ENCODE measurements at regions not wholly inside any gene's neighbourhood (a gene's known extent, or its start where the extent isn't known, plus 50 kb on each side); places are given as distances from the start of the nearest gene placed in this dataset.

- Histone ChIP-seq H3K36me3 (ENCODE audit: control insufficient read depth in 1 of 2, insufficient read depth in 2 of 2, low read length in 2 of 2) (no peaks in the 10 kb centered on the region), H3K9ac (ENCODE audit: low read depth in 1 of 2, low read length in 2 of 2) (no peak overlapping the region), H3K4me3 (ENCODE audit: low read depth in 1 of 2, low read length in 2 of 2) (no peak overlapping the region), H3K27me3 (ENCODE audit: control insufficient read depth in 1 of 2, insufficient read depth in 2 of 2, low read length in 2 of 2) (no peaks in the 10 kb centered on the region), H3K4me1 (ENCODE audit: control insufficient read depth in 1 of 2, insufficient read depth in 2 of 2, low read length in 2 of 2) (no peaks in the 10 kb centered on the region), H3K27ac (ENCODE audit: low read depth, low read length) (no peak overlapping the region), H3K9me3 (ENCODE audit: control insufficient read depth in 1 of 2, low read length in 2 of 2) (no peaks in the 10 kb centered on the region)
Observed at GRCh38 chr3:34947834-34948233, 691.5 kb upstream of the ARPP21 start.

- Histone ChIP-seq H3K27me3 (ENCODE audit: control insufficient read depth in 1 of 2, insufficient read depth in 2 of 2, low read length in 2 of 2) (no peaks in the 10 kb centered on the region), H3K9me3 (ENCODE audit: control insufficient read depth in 1 of 2, low read length in 2 of 2) (no peaks in the 10 kb centered on the region), H3K4me3 (ENCODE audit: low read depth in 1 of 2, low read length in 2 of 2) (no peak overlapping the region), H3K27ac (ENCODE audit: low read depth, low read length) (no peak overlapping the region), H3K4me1 (ENCODE audit: control insufficient read depth in 1 of 2, insufficient read depth in 2 of 2, low read length in 2 of 2) (no peaks in the 10 kb centered on the region), H3K36me3 (ENCODE audit: control insufficient read depth in 1 of 2, insufficient read depth in 2 of 2, low read length in 2 of 2) (no peaks in the 10 kb centered on the region), H3K9ac (ENCODE audit: low read depth in 1 of 2, low read length in 2 of 2) (no peak overlapping the region)
Observed at GRCh38 chr3:34948517-34948916, 690.8 kb upstream of the ARPP21 start.

- no peak overlapping the region for H3K27ac ChIP-seq (ENCODE audit: low read depth, low read length)
- H3K27me3 ChIP-seq (ENCODE audit: control insufficient read depth in 1 of 2, insufficient read depth in 2 of 2, low read length in 2 of 2) = no peaks in the 10 kb centered on the region
- H3K4me1 ChIP-seq (ENCODE audit: control insufficient read depth in 1 of 2, insufficient read depth in 2 of 2, low read length in 2 of 2) = no peaks in the 10 kb centered on the region
- no peak overlapping the region for H3K9ac ChIP-seq (ENCODE audit: low read depth in 1 of 2, low read length in 2 of 2)
- no peaks in the 10 kb centered on the region for H3K9me3 ChIP-seq (ENCODE audit: control insufficient read depth in 1 of 2, low read length in 2 of 2)
- no peaks in the 10 kb centered on the region for H3K36me3 ChIP-seq (ENCODE audit: control insufficient read depth in 1 of 2, insufficient read depth in 2 of 2, low read length in 2 of 2)
- H3K4me3 ChIP-seq (ENCODE audit: low read depth in 1 of 2, low read length in 2 of 2) = no peak overlapping the region
Observed at GRCh38 chr3:34955680-34956079, 683.6 kb upstream of the ARPP21 start.

GRCh38 chr3:34956511-34956910 is 682.8 kb upstream of the ARPP21 start:
- Histone ChIP-seq H3K27ac (ENCODE audit: low read depth, low read length) (no peak overlapping the region), H3K4me1 (ENCODE audit: control insufficient read depth in 1 of 2, insufficient read depth in 2 of 2, low read length in 2 of 2) (no peaks in the 10 kb centered on the region), H3K27me3 (ENCODE audit: control insufficient read depth in 1 of 2, insufficient read depth in 2 of 2, low read length in 2 of 2) (no peaks in the 10 kb centered on the region), H3K4me3 (ENCODE audit: low read depth in 1 of 2, low read length in 2 of 2) (no peak overlapping the region), H3K9ac (ENCODE audit: low read depth in 1 of 2, low read length in 2 of 2) (no peak overlapping the region), H3K36me3 (ENCODE audit: control insufficient read depth in 1 of 2, insufficient read depth in 2 of 2, low read length in 2 of 2) (no peaks in the 10 kb centered on the region), H3K9me3 (ENCODE audit: control insufficient read depth in 1 of 2, low read length in 2 of 2) (no peaks in the 10 kb centered on the region)

GRCh38 chr3:34957677-34958076 is 681.6 kb upstream of the ARPP21 start:
- no peaks in the 10 kb centered on the region for H3K36me3 ChIP-seq (ENCODE audit: control insufficient read depth in 1 of 2, insufficient read depth in 2 of 2, low read length in 2 of 2)

GRCh38 chr3:34969513-34969912 is 669.8 kb upstream of the ARPP21 start:
- Histone ChIP-seq H3K4me1 (ENCODE audit: control insufficient read depth in 1 of 2, insufficient read depth in 2 of 2, low read length in 2 of 2) (no peaks in the 10 kb centered on the region), H3K27ac (ENCODE audit: low read depth, low read length) (no peak overlapping the region), H3K9me3 (ENCODE audit: control insufficient read depth in 1 of 2, low read length in 2 of 2) (no peaks in the 10 kb centered on the region), H3K27me3 (ENCODE audit: control insufficient read depth in 1 of 2, insufficient read depth in 2 of 2, low read length in 2 of 2) (no peaks in the 10 kb centered on the region), H3K36me3 (ENCODE audit: control insufficient read depth in 1 of 2, insufficient read depth in 2 of 2, low read length in 2 of 2) (no peaks in the 10 kb centered on the region), H3K4me3 (ENCODE audit: low read depth in 1 of 2, low read length in 2 of 2) (no peak overlapping the region), H3K9ac (ENCODE audit: low read depth in 1 of 2, low read length in 2 of 2) (no peak overlapping the region)

More at GRCh38 chr3:34957677-34958076, 681.6 kb upstream of the ARPP21 start:
- no peaks in the 10 kb centered on the region for H3K27me3 ChIP-seq (ENCODE audit: control insufficient read depth in 1 of 2, insufficient read depth in 2 of 2, low read length in 2 of 2)
- no peak overlapping the region for H3K4me3 ChIP-seq (ENCODE audit: low read depth in 1 of 2, low read length in 2 of 2)
- no peak overlapping the region for H3K9ac ChIP-seq (ENCODE audit: low read depth in 1 of 2, low read length in 2 of 2)
- no peak overlapping the region for H3K27ac ChIP-seq (ENCODE audit: low read depth, low read length)
- H3K9me3 ChIP-seq (ENCODE audit: control insufficient read depth in 1 of 2, low read length in 2 of 2) = no peaks in the 10 kb centered on the region
- no peaks in the 10 kb centered on the region for H3K4me1 ChIP-seq (ENCODE audit: control insufficient read depth in 1 of 2, insufficient read depth in 2 of 2, low read length in 2 of 2)

GRCh38 chr3:34972481-34972880 is 666.8 kb upstream of the ARPP21 start:
- no peak overlapping the region for H3K27ac ChIP-seq (ENCODE audit: low read depth, low read length)

GRCh38 chr3:34973586-34973985 is 665.7 kb upstream of the ARPP21 start:
- Histone ChIP-seq H3K36me3 (ENCODE audit: control insufficient read depth in 1 of 2, insufficient read depth in 2 of 2, low read length in 2 of 2) (no peaks in the 10 kb centered on the region), H3K27me3 (ENCODE audit: control insufficient read depth in 1 of 2, insufficient read depth in 2 of 2, low read length in 2 of 2) (no peaks in the 10 kb centered on the region), H3K9ac (ENCODE audit: low read depth in 1 of 2, low read length in 2 of 2) (no peak overlapping the region), H3K9me3 (ENCODE audit: control insufficient read depth in 1 of 2, low read length in 2 of 2) (no peaks in the 10 kb centered on the region), H3K4me3 (ENCODE audit: low read depth in 1 of 2, low read length in 2 of 2) (no peak overlapping the region), H3K27ac (ENCODE audit: low read depth, low read length) (no peak overlapping the region), H3K4me1 (ENCODE audit: control insufficient read depth in 1 of 2, insufficient read depth in 2 of 2, low read length in 2 of 2) (no peaks in the 10 kb centered on the region)

More at GRCh38 chr3:34972481-34972880, 666.8 kb upstream of the ARPP21 start:
- Histone ChIP-seq H3K9ac (ENCODE audit: low read depth in 1 of 2, low read length in 2 of 2) (no peak overlapping the region), H3K4me3 (ENCODE audit: low read depth in 1 of 2, low read length in 2 of 2) (no peak overlapping the region), H3K27me3 (ENCODE audit: control insufficient read depth in 1 of 2, insufficient read depth in 2 of 2, low read length in 2 of 2) (no peaks in the 10 kb centered on the region), H3K9me3 (ENCODE audit: control insufficient read depth in 1 of 2, low read length in 2 of 2) (no peaks in the 10 kb centered on the region), H3K4me1 (ENCODE audit: control insufficient read depth in 1 of 2, insufficient read depth in 2 of 2, low read length in 2 of 2) (no peaks in the 10 kb centered on the region), H3K36me3 (ENCODE audit: control insufficient read depth in 1 of 2, insufficient read depth in 2 of 2, low read length in 2 of 2) (no peaks in the 10 kb centered on the region)

GRCh38 chr3:34983631-34984030 is 655.7 kb upstream of the ARPP21 start:
- Histone ChIP-seq H3K4me1 (ENCODE audit: control insufficient read depth in 1 of 2, insufficient read depth in 2 of 2, low read length in 2 of 2) (no peaks in the 10 kb centered on the region), H3K27ac (ENCODE audit: low read depth, low read length) (no peak overlapping the region), H3K9ac (ENCODE audit: low read depth in 1 of 2, low read length in 2 of 2) (no peak overlapping the region), H3K27me3 (ENCODE audit: control insufficient read depth in 1 of 2, insufficient read depth in 2 of 2, low read length in 2 of 2) (no peaks in the 10 kb centered on the region), H3K4me3 (ENCODE audit: low read depth in 1 of 2, low read length in 2 of 2) (no peak overlapping the region), H3K36me3 (ENCODE audit: control insufficient read depth in 1 of 2, insufficient read depth in 2 of 2, low read length in 2 of 2) (no peaks in the 10 kb centered on the region), H3K9me3 (ENCODE audit: control insufficient read depth in 1 of 2, low read length in 2 of 2) (no peaks in the 10 kb centered on the region)

- H3K9ac ChIP-seq (ENCODE audit: low read depth in 1 of 2, low read length in 2 of 2) = no peak overlapping the region
- H3K27ac ChIP-seq (ENCODE audit: low read depth, low read length) = no peak overlapping the region
- H3K4me3 ChIP-seq (ENCODE audit: low read depth in 1 of 2, low read length in 2 of 2) = no peak overlapping the region
- no peaks in the 10 kb centered on the region for H3K4me1 ChIP-seq (ENCODE audit: control insufficient read depth in 1 of 2, insufficient read depth in 2 of 2, low read length in 2 of 2)
- no peaks in the 10 kb centered on the region for H3K36me3 ChIP-seq (ENCODE audit: control insufficient read depth in 1 of 2, insufficient read depth in 2 of 2, low read length in 2 of 2)
- no peaks in the 10 kb centered on the region for H3K9me3 ChIP-seq (ENCODE audit: control insufficient read depth in 1 of 2, low read length in 2 of 2)
- H3K27me3 ChIP-seq (ENCODE audit: control insufficient read depth in 1 of 2, insufficient read depth in 2 of 2, low read length in 2 of 2) = no peaks in the 10 kb centered on the region
Observed at GRCh38 chr3:34988296-34988695, 651.0 kb upstream of the ARPP21 start.

- H3K4me1 ChIP-seq (ENCODE audit: control insufficient read depth in 1 of 2, insufficient read depth in 2 of 2, low read length in 2 of 2) = no peaks in the 10 kb centered on the region
- no peak overlapping the region for H3K9ac ChIP-seq (ENCODE audit: low read depth in 1 of 2, low read length in 2 of 2)
- no peaks in the 10 kb centered on the region for H3K36me3 ChIP-seq (ENCODE audit: control insufficient read depth in 1 of 2, insufficient read depth in 2 of 2, low read length in 2 of 2)
- H3K27me3 ChIP-seq (ENCODE audit: control insufficient read depth in 1 of 2, insufficient read depth in 2 of 2, low read length in 2 of 2) = no peaks in the 10 kb centered on the region
- no peak overlapping the region for H3K4me3 ChIP-seq (ENCODE audit: low read depth in 1 of 2, low read length in 2 of 2)
- no peaks in the 10 kb centered on the region for H3K9me3 ChIP-seq (ENCODE audit: control insufficient read depth in 1 of 2, low read length in 2 of 2)
- no peak overlapping the region for H3K27ac ChIP-seq (ENCODE audit: low read depth, low read length)
Observed at GRCh38 chr3:34995796-34996430, 643.4 kb upstream of the ARPP21 start.
